Right renal cortex interstitium (tissue), 3 donors: ENCODE measurements at regions not wholly inside any gene's neighbourhood (a gene's known extent, or its start where the extent isn't known, plus 50 kb on each side); places are given as distances from the start of the nearest gene placed in this dataset.
"Not testable (repeated sequence)": the region's sequence is repeated elsewhere in the genome, so short reads cannot be mapped to it uniquely, and the experiment has no call there.

Experiments
- DNase-seq, 3 donors: peaks; one replicate each; pipeline ENCODE4 v3.0.0-alpha.2; 2013; ENCODE audit warnings: low read depth in 3 of 3, low spot score in 2 of 3

DNA sequence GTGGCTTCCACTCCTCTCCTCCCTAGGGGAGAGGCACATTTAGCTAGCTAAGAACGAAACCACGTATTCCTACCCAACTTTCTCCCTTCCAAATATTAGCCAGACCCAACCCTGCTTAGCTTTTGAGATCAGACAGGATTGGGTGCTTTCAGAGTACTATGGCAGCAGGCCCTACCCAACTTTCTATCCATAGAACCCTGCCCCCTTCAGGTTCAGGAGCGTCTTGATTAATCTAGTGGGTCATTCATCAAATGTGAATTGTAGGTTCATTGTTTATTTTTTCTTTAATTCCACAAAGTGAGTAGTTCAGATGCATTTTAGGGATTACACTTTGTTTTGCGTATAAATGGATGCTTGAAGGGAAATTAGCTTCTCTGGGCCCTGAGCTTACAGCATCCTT lies 188.3 kb downstream of the MIB1 start:
- DNase-seq, result no peak

DNA sequence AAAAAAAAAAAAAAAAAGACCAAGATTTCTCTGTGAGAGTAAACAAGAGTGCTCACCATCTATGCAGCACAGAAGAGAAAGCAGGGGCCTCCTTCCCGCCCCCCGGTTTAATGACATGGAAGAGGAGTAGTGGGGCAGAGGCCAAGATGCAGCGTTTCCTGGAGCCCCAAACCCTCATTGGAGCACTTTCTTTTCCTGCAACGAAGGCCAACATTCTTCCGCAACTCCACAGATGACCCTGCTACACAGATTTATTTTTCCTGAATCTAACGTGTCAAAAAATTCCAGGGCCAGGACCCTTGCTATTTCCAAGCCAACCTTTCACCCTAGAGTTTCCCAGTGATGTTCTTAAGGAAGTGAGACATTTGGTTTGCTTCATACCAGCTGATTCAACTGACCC lies 189.6 kb downstream of the MIB1 start:
- peak in 2 of 3 donors; percentile 7 to 10 for DNase-seq

DNA sequence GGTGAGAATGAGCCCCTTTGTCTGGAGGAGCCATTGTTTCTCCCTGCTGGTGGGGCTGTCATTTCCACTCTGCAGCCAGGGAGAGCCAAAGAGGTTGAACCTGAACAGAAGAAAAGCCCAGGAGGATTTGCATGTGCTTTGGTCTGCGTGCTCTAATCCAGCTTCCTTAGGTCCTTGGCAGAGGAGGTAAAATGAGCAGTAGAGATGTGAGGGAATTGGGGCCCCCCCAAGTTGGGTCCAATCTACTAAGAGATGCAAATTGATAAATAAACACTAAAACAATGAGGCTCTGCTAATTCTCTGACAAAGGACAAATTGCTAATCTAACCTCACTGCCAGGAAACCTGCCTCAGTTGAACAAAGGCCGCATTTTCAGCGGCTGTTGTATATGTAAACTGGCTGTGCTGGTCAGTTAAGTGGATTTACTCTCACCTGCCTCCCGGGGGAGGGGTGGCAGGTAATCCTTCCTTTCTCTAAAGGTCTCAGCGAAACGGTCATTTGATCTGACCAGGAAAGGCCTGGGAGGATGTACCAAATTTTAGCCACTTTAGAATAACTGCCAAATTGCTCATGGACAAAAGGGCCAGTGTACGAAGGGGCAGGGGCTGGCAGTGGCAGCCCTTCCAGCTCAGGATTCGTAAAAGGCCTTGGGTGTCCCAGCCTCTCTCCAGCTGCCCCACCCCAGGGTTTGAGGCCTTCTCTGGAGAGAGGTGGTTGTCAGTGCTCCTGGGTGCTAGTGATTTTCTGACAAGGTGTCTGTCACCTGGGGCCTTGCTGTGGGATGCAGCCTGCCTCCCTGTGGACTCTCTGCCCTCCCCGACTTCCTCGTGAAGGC lies 193.6 kb downstream of the MIB1 start:
- DNase-seq, result no peak

DNA sequence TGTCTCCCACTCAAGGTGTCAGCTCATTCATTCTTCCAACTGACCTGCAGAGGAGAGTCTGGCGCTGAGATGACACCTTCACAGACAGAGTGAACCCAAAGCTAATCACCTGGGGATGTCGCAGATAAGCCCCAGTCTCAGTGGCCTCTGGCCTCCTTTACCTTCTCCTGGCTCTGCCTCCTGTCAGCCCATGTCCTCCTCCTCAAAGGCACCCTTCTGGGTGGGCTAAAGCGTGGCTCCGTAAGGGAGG lies 194.1 kb downstream of the MIB1 start:
- DNase-seq, result no peak

DNA sequence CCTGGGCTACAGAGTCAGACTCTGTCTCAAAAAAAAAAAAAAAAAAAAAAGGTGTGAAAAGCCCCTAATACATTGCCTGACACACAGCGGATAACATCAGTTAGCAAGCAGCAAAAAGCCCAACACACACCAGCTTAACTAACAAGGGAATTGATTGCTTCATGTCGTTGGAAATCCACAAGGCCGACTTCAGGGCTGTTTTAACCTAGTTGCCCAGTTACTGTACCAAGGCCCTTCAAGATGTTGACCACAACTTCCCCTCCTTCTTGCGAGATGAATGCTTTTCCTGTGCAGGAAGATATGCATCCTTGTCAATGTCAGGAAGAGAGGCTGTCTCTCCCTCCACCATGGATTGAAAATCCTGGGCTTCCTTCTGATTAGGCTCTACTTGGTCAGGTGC lies 202.9 kb downstream of the MIB1 start:
- DNase-seq, result no peak

DNA sequence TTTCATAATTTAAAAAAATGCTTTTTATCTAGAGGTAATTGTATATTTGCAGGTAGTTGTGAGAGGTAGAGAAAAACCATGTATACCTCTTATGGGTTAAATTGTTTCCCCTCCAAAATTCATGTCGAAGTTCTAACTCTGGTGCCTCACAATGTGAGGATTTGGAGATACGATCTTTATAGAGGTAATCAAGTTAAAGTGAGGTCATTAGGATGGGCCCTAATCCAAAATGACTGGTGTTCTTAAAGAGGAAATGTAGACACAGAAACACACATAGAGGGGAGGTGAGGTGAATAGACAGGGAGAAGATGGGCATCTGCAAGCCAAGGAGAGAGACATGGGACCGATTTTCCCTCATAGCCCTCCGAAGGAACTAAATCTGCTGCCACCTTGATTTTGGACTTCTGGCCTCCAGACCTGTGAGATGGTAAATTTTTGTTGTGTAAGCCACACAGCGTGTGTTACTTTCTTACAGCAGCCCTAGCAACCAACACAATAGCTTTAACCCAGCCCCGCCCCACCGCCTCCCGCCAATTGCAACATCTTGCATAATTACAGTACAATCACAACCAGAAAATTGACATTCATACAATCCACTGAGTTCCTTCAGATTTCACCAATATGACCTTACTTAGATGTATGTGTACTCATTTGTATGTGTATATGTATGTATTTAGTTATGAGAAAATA lies 208.9 kb downstream of the MIB1 start:
- DNase-seq, result no peak

DNA sequence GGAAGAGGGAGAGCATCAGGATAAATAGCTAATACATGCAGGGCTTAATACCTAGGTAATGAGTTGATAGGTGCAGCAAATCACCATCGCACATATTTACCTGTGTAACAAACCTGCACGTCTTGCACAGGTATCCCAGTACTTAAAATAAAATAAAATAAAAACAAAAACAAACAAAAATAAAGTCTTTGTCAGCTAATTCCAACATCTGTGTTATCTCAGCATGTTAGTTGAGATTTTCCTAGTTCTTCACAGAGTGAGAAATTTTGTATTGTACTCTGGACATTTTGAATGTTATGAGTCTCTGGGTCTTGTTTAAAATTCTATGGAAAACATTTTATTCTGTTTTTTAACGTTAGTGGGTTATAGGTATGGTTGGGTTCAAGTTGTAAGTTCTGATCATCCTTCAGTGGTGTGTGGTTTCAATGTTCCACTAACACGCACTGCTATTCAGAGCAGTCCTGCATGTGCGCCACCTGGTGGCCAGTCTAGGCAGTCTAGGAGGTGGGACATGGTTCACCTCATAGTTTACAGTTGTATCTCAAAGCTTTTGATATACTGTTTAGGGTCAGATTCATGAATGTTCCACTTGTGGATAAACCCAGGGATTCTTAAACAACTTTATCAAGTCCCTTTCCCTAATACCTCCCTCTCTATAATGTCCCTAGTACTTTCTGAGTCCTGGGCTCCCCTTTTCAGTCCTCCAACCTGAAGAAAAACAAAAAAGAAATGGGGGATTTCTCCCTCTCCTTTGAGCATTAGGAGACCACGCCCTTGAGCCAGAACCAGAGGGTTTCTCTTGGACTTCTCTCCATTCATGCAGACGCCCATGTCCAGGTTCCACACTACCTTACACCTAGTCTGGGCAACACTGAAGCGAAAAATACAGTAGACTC lies 213.4 kb upstream of the GATA6 start:
- peak in 2 of 3 donors; percentile 25 to 40 for DNase-seq

DNA sequence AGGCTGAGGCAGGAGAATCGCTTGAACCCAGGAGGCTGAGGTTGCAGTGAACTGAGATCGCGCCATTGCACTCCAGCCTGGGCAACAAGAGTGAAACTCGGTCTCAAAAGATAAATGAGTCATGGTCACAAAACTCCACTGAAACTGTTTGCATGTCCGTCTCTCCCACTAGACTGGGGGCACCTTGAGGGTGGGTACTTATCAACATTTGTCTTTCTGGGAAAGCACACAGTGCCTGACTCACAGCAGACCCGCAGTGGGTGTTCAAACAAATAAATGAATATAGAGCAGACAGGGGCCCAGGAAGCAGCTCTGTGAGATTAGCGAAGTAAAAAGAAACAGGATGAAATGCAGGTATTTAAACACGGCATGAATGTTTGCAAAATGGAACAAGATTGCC lies 211.1 kb upstream of the GATA6 start:
- DNase-seq, result no peak

DNA sequence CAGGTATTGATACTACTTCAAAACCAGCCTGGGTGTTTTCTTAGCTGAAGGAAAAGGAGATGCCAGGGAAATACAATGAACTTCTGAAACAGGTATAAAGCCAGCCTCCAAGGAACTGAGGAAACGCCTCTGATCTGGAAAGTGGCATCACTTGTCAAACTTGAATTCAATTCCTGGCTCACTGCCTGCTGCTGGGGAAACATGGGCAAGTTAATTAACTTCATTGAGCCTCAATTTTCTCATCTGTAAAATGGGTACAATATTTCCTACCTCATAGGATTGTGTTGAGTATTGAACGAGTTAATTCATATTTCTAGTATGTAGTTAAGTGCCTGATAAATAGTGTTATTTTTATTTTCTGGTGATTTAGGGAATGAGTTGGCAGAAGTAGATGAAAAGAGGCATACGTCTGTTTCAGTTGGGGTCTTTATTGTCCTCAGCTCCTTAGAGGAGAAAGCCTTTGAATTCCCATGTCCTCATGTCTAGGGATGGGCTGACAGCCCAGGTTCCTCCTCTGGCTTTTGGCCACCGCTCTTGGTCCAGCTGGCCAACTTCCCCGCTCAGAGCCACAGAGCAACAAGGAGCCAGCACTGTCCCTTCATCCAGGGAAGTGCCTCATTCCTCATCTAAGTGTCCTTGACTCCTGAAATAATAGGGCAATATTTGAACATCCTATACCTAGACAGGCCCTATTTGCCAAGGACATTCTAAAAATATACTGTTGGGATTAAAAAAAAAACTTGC lies 210.5 kb upstream of the GATA6 start:
- DNase-seq, result no peak

DNA sequence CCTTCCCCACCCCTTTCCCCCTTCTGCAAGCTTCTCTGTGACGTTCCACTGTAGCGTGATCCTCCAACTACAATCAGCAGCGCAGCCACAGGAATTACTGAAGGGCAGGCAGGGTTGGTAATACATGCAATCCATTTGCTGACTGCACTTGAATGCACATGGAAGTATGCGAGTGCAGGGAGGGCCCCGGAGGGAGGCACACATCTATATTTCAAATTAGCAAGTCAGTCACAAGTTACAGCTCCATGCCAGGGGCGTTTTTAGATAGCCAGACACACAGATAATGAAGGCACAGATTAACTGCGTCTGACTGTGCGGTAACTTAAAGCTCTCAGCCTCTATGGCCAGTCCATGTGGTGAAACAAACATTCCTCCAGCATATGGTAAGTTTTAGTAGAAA lies 209.2 kb upstream of the GATA6 start:
- no peak for DNase-seq

DNA sequence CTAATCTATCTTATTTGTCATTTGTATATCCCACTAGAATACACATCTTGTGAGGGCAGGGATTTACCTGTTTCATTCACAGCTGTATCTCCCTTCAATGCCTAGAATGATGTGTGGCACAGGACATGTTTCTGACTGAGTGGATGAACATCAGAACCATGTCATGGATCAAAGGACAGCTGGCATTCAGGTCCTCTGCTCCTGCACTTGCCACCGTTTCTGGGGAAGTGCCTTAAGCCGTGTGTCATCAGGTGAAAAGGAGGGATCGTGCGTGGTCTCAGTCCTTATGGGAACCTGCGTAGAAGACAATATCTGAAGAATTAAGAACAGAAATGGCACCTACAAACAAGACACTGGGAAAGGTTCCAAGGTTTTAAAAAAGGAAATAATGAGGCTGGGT lies 206.1 kb upstream of the GATA6 start:
- no peak for DNase-seq

DNA sequence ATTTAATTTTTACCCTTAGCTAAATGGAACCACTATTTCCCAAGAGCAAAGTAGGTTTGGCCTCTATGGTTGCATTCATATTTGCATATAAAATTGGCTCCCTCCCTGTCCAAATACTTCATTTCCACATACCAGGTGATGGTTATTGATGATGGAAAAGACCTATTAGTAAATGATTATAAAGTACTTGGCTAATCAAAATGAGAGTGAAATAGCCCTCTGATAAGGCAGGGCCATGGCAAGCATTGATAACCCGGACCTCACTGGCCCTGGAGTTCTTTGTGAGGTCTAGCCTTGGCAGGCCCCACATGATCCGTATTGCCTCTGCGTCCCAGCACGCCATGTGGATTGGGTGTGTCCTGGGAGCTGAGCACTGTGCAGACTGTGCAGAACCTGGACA lies 201.1 kb upstream of the GATA6 start:
- no peak for DNase-seq

DNA sequence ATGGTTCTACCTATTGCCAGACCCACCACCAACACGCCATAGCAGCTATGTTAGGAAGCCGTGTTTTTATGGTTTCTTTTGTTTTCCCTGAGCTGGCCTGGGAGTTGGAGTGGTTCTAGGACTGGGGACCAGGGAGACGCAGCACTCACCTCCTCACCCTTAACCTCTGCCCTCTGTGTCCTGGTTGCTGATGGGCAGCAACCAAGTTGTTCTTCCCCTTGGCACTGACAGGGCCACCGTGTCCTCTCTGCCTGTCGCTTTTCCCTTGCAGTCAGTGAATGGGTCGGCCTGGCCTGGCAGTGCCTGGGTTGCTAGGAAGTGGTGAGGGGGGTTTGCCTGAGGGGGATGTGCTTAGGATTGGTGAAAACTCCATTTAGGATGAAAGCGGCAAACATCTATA lies 197.1 kb upstream of the GATA6 start:
- DNase-seq, result no peak

DNA sequence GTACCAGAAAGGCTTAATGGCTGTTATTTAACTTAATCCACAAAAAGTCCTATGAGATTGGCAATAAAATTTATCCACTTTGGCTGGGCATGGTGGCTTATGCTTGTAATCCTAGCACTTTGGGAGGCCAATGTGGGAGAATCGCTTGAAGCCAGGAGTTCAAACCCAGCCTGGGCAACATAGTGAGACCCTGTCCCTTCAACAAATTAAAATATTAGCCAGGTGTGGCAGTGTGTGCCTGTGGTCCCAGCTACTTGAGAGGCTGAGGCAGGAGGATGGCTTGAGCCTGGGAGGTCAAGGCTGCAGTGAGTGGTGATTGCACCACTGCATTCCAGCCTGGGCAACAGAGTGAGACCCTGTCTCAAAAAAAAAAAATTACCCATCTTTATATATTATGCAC lies 193.4 kb upstream of the GATA6 start:
- DNase-seq, result not testable (repeated sequence)

DNA sequence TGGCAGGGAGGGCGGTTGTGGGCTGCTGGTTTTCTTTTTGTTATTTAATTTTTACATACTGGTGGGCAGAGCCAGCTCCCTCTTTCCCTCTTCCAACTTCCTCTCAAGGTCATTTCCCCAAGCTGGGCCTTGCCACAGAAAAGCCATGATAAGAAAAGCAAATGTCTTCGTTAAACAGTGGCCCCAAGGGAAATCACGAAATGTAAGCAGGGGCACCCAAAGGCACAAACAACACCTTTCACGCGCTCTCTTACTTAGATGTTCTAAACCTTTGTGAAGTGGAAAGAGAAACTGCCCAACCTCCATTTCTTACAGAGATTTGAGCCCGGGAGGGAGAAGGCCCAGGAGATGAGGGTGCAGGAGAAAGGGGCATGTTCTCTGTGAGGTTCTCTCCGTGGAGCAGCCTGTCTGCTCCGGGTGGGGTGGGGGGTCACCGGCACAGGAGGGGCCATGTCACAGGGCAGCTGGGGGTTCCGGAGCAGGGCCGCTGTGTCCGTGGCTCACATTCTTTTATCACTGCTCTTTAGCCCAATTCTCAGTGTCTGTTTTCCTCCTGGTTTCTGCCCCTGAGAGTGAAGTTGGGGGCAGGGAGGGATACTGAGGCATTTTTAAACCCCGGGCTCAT lies 190.7 kb upstream of the GATA6 start:
- no peak for DNase-seq

DNA sequence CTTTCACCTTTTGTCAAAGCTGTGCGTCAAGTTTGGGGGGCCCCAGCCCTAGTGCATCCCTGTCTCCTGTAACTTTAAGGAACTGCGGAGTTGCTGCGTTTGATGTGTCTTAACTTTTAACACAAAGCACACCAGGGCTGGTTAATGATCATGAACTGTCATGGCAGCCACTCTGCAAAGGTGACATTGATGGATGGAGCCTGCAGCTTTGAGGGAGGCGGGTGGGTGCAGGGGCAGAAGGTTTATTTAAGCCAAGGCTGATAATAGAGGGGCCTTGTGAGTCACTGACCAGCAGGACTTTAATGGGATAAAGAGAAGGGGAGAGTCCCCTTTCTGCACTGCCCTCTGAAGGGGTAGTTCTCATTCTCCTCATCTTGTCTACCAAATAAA lies 190.2 kb upstream of the GATA6 start:
- no peak for DNase-seq

DNA sequence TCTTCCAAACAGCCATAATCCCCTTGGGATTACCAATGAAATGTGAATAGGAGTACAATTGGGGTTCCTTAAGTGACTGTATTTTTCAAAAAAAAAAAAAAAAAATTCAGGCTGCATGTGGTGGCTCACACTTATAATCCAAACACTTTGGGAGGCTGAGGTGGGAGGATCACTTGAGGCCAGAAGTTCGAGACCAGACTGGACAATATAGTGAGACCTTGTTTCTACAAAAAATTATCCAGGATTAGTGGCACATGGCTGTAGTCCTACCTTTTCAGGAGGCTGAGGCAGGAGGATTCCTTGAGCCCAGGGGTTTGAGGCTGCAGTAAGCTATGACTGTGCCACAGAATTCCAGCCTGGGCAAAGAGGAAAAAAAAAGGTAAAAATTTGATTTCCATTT lies 189.6 kb upstream of the GATA6 start:
- no peak for DNase-seq

DNA sequence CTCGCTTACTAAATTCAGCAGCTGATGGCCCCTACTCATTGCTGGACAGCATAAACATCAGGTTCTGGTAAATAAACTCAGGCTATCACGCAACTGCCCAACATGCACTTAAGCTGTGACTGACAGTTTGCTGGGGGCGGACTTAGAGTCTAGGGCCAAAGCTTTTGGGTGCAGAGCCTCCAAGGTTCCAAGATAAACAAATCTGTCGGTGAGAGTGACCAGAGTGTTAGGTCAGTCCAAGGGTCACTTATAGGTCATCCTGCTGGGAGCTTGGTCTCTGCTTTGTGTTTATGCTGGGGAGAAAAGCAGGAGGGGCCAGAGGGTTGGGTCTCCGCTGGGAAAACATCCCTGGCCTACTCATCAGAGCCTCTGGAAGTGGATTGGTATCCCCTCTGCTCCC lies 188.6 kb upstream of the GATA6 start:
- no peak for DNase-seq

DNA sequence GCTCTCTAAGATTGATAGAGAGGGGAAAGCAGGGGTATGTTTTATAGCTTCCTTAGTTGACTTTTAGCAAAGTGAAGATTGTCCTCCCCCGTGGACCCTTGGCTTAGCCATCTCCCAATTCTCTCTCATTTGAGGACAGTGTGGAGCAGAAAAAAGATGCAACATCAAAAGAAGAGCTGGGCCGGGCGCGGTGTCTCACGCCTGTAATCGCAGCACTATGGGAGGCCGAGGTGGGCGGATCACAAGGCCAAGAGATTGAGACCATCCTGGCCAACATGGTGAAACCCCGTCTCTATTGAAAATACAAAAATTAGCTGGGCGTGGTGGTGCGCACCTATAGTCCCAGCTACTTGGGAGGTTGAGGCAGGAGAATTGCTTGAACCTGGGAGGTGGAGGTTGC lies 187.9 kb upstream of the GATA6 start:
- DNase-seq, result not testable (repeated sequence)

DNA sequence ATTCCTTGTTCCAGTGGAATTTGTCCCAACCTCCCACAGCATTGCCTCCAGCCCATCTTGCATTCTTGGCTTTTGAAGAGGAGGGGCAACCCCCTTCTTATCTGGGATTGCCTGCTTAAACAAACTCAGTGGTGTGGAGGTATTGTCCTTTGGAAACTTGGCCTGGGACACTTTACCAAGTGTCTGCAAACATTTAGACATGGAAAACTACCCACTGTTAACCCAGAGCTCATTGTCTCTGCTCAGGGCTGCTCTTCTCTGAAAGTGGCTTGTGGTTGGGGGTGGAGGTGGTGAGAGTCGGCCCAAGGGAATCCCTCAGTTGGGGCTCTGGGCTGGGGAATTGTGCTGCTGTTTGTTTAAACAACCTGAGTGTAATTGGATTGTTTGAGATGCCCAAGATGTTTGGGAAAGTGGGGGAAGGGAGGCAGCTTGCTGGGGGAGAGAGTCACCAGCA lies 178.3 kb upstream of the GATA6 start:
- DNase-seq, result no peak
